Liver (tissue), 8 donors: ENCODE measurements at regions not wholly inside any gene's neighbourhood (a gene's known extent, or its start where the extent isn't known, plus 50 kb on each side); places are given as distances from the start of the nearest gene placed in this dataset.

Experiments used
- DNase-seq: peaks from one replicate; pipeline ENCODE4 v3.0.0-alpha.2; 2017; ENCODE audit warnings: low spot score
- H3K27ac ChIP-seq, 2 donors: one replicate each; pipeline ENCODE4 v1.7.0; 2013; ENCODE audit warnings: inconsistent platforms in 2 of 2, low read length in 2 of 2, control low read depth in 1 of 2, low read depth in 1 of 2, mild to moderate bottlenecking in 1 of 2
- H3K27me3 ChIP-seq, 4 donors: one replicate each; pipeline versions ENCODE4 v1.6.1 to v1.7.0; 2013; ENCODE audit warnings: low read length in 3 of 4, inconsistent platforms in 1 of 4, mild to moderate bottlenecking in 1 of 4, moderate library complexity in 1 of 4; ENCODE audit not compliant: control insufficient read depth in 4 of 4, insufficient read depth in 4 of 4
- H3K36me3 ChIP-seq, 4 donors: one replicate each; pipeline versions ENCODE4 v1.6.1 to v1.7.0; 2013; ENCODE audit warnings: low read length in 3 of 4, mild to moderate bottlenecking in 3 of 4, low read depth in 1 of 4, moderate library complexity in 1 of 4; ENCODE audit not compliant: control insufficient read depth in 4 of 4, insufficient read depth in 3 of 4
- H3K4me1 ChIP-seq, 4 donors: one replicate each; pipeline versions ENCODE4 v1.6.1 to v1.7.0; 2013; ENCODE audit warnings: low read length in 3 of 4, mild to moderate bottlenecking in 3 of 4, moderate library complexity in 1 of 4; ENCODE audit not compliant: control insufficient read depth in 4 of 4, insufficient read depth in 4 of 4
- H3K4me3 ChIP-seq, 3 donors: one replicate each; pipeline versions ENCODE4 v1.6.1 to v1.7.0; 2013; ENCODE audit warnings: low read length in 3 of 3, control low read depth in 1 of 3, low read depth in 1 of 3, mild to moderate bottlenecking in 1 of 3
- H3K9ac ChIP-seq, 2 donors: one replicate each; pipeline ENCODE4 v1.7.0; 2013; ENCODE audit warnings: low read length in 2 of 2, mild to moderate bottlenecking in 2 of 2, moderate library complexity in 2 of 2, control low read depth in 1 of 2, low read depth in 1 of 2
- H3K9me3 ChIP-seq, 4 donors: one replicate each; pipeline versions ENCODE4 v1.6.1 to v1.7.0; 2013; ENCODE audit warnings: low read length in 3 of 4; ENCODE audit not compliant: control insufficient read depth in 4 of 4
- ATF3 ChIP-seq: IDR thresholded peaks from 2 replicates; pipeline ENCODE4 v1.6.1; 2016; ENCODE audit warnings: antibody characterized with exemption
- EGR1 ChIP-seq, 2 donors: IDR thresholded peaks; 2 replicates each; pipeline ENCODE4 v1.6.1; 2016 to 2018; ENCODE audit warnings: antibody characterized with exemption in 2 of 2, low read depth in 2 of 2
- FOXA1 ChIP-seq: IDR thresholded peaks from 2 replicates; pipeline ENCODE4 v1.6.1; 2016; ENCODE audit warnings: antibody characterized with exemption
- FOXA2 ChIP-seq: IDR thresholded peaks from 2 replicates; pipeline ENCODE4 v1.6.1; 2016; ENCODE audit warnings: antibody characterized with exemption
- GABPA ChIP-seq, 2 donors: IDR thresholded peaks in 1 of 2; conservative IDR thresholded peaks in 1 of 2; 2 replicates each; pipeline ENCODE4 v1.6.1; 2016; ENCODE audit warnings: antibody characterized with exemption in 2 of 2, mild to moderate bottlenecking in 1 of 2, moderate library complexity in 1 of 2
- HNF4A ChIP-seq, 2 donors: conservative IDR thresholded peaks; 2 replicates each; pipeline ENCODE4 v1.6.1; 2016; ENCODE audit warnings: antibody characterized with exemption in 2 of 2, mild to moderate bottlenecking in 2 of 2
- HNF4G ChIP-seq: IDR thresholded peaks from 2 replicates; pipeline ENCODE4 v1.6.1; 2016; ENCODE audit warnings: antibody characterized with exemption
- JUND ChIP-seq, 2 donors: IDR thresholded peaks; 2 replicates each; pipeline ENCODE4 v1.6.1; 2016; ENCODE audit warnings: antibody characterized with exemption in 2 of 2
- NR2F2 ChIP-seq: IDR thresholded peaks from 2 replicates; pipeline ENCODE4 v1.6.1; 2016; ENCODE audit warnings: antibody characterized with exemption
- RAD21 ChIP-seq, 2 donors: IDR thresholded peaks; 2 replicates each; pipeline ENCODE4 v1.6.1; 2016; ENCODE audit warnings: antibody characterized with exemption in 2 of 2, mild to moderate bottlenecking in 2 of 2
- RXRA ChIP-seq, 2 donors: IDR thresholded peaks; 2 replicates each; pipeline ENCODE4 v1.6.1; 2017 to 2018; ENCODE audit warnings: antibody characterized with exemption in 2 of 2, mild to moderate bottlenecking in 1 of 2
- SP1 ChIP-seq: IDR thresholded peaks from 2 replicates; pipeline ENCODE4 v1.6.1; 2018; ENCODE audit warnings: antibody characterized with exemption, mild to moderate bottlenecking
- TAF1 ChIP-seq: conservative IDR thresholded peaks from 2 replicates; pipeline ENCODE4 v1.6.1; 2016; ENCODE audit warnings: antibody characterized with exemption, mild to moderate bottlenecking
- YY1 ChIP-seq: IDR thresholded peaks from 2 replicates; pipeline ENCODE4 v1.6.1; 2016; ENCODE audit warnings: antibody characterized with exemption, mild to moderate bottlenecking
- WGBS: extraction: QIAGEN DNeasy Blood & Tissue Kit; methylation state at CpG from one replicate; pipeline ENCODE4 v1.1.7; 2013; 5-methylcytosine and 5-hydroxymethylcytosine counted together
- TF ChIP-seq, protein P1 (sequence below): IDR thresholded peaks from 2 replicates; pipeline ENCODE4 v1.6.1; 2016; ENCODE audit warnings: antibody characterized with exemption
- TF ChIP-seq, protein P2 (sequence below): IDR thresholded peaks from 2 replicates; pipeline ENCODE4 v1.6.1; 2016; ENCODE audit warnings: antibody characterized with exemption, mild to moderate bottlenecking
- TF ChIP-seq, protein P3 (sequence below): IDR thresholded peaks from 2 replicates; pipeline ENCODE4 v1.6.1; 2016; ENCODE audit warnings: antibody characterized with exemption
- TF ChIP-seq, protein P4 (sequence below): fragments of 150-350 bp; IDR thresholded peaks from 2 replicates; pipeline ENCODE4 v1.5.1; 2017; ENCODE audit warnings: improper control_type of control experiment, low read depth, low read length; ENCODE audit not compliant: missing input control
- donor health status: healthy.
- donor health status: healthy.
- donor health status: healthy.
- donor health status: healthy.
- donor health status: healthy.

DNA sequence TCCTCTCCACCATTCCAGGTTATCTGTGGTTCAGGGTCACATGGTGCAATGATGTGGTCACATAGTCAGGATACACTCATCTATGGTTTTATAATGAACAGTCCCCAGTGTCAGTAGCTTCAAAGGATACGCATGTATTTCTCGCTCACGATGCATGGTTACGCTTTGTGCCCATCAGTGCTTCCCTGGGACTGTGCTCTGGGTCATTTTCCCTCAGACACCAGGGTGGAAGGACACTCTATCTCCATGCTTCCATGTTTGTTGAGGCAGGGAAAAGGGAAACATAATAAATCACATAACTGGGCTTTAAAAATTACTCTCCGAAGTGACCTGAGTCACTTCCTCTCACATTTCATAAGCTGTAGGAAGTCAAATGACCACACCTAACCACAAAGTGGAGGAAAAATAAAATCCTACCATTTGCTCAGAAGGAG is 394.8 kb upstream of the NOX3 start:
- no peaks in the 10 kb centered on the region for H3K27me3 ChIP-seq
- no peak overlapping the region for H3K9ac ChIP-seq
- H3K4me1 ChIP-seq: no peaks in the 10 kb centered on the region
- DNase-seq: no peak
- TF ChIP-seq RAD21 (IDR thresholded peaks at IDR 0.05) (no peak), EGR1 (IDR thresholded peaks at IDR 0.05; ENCODE audit: low read depth in 2 of 2) (no peak), TAF1 (no peak), ATF3 (no peak), JUND (IDR thresholded peaks at IDR 0.05) (no peak), GABPA (IDR thresholded peaks at IDR 0.05 in 1 of 2, conservative IDR thresholded peaks at IDR 0.05 in 1 of 2) (no peak), HNF4A (conservative IDR thresholded peaks at IDR 0.05) (no peak), SP1 (no peak), FOXA2 (no peak), RXRA (IDR thresholded peaks at IDR 0.05) (no peak), FOXA1 (no peak), NR2F2 (no peak)
- TF ChIP-seq, protein P1, sequence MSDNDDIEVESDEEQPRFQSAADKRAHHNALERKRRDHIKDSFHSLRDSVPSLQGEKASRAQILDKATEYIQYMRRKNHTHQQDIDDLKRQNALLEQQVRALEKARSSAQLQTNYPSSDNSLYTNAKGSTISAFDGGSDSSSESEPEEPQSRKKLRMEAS: no peak
- TF ChIP-seq, protein P2, sequence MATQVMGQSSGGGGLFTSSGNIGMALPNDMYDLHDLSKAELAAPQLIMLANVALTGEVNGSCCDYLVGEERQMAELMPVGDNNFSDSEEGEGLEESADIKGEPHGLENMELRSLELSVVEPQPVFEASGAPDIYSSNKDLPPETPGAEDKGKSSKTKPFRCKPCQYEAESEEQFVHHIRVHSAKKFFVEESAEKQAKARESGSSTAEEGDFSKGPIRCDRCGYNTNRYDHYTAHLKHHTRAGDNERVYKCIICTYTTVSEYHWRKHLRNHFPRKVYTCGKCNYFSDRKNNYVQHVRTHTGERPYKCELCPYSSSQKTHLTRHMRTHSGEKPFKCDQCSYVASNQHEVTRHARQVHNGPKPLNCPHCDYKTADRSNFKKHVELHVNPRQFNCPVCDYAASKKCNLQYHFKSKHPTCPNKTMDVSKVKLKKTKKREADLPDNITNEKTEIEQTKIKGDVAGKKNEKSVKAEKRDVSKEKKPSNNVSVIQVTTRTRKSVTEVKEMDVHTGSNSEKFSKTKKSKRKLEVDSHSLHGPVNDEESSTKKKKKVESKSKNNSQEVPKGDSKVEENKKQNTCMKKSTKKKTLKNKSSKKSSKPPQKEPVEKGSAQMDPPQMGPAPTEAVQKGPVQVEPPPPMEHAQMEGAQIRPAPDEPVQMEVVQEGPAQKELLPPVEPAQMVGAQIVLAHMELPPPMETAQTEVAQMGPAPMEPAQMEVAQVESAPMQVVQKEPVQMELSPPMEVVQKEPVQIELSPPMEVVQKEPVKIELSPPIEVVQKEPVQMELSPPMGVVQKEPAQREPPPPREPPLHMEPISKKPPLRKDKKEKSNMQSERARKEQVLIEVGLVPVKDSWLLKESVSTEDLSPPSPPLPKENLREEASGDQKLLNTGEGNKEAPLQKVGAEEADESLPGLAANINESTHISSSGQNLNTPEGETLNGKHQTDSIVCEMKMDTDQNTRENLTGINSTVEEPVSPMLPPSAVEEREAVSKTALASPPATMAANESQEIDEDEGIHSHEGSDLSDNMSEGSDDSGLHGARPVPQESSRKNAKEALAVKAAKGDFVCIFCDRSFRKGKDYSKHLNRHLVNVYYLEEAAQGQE: no peak
- TF ChIP-seq, protein P3, sequence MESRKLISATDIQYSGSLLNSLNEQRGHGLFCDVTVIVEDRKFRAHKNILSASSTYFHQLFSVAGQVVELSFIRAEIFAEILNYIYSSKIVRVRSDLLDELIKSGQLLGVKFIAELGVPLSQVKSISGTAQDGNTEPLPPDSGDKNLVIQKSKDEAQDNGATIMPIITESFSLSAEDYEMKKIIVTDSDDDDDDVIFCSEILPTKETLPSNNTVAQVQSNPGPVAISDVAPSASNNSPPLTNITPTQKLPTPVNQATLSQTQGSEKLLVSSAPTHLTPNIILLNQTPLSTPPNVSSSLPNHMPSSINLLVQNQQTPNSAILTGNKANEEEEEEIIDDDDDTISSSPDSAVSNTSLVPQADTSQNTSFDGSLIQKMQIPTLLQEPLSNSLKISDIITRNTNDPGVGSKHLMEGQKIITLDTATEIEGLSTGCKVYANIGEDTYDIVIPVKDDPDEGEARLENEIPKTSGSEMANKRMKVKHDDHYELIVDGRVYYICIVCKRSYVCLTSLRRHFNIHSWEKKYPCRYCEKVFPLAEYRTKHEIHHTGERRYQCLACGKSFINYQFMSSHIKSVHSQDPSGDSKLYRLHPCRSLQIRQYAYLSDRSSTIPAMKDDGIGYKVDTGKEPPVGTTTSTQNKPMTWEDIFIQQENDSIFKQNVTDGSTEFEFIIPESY: no peak
- H3K4me3 ChIP-seq: no peak overlapping the region
- no peaks in the 10 kb centered on the region for H3K9me3 ChIP-seq
- WGBS: 87% methylated on average over 5 of the region's 5 CpGs
- no peaks in the 10 kb centered on the region for H3K36me3 ChIP-seq
- no peak overlapping the region for H3K27ac ChIP-seq

GRCh38 chr6:155847711-155848110 is 392.1 kb upstream of the NOX3 start:
- Histone ChIP-seq H3K4me3 (no peak overlapping the region), H3K27me3 (no peaks in the 10 kb centered on the region), H3K4me1 (no peaks in the 10 kb centered on the region), H3K9me3 (peaks cover 0 to 3% (median 0%) of the 10 kb centered on the region in 4 donors), H3K9ac (no peak overlapping the region), H3K36me3 (no peaks in the 10 kb centered on the region), H3K27ac (no peak overlapping the region)
- DNase-seq: no peak
- TF ChIP-seq YY1 (no peak), EGR1 (IDR thresholded peaks at IDR 0.05; ENCODE audit: low read depth in 2 of 2) (no peak), JUND (IDR thresholded peaks at IDR 0.05) (no peak), RXRA (IDR thresholded peaks at IDR 0.05) (no peak), RAD21 (IDR thresholded peaks at IDR 0.05) (no peak), HNF4G (no peak), SP1 (no peak), FOXA2 (no peak), HNF4A (conservative IDR thresholded peaks at IDR 0.05) (no peak)
- TF ChIP-seq, protein P4, sequence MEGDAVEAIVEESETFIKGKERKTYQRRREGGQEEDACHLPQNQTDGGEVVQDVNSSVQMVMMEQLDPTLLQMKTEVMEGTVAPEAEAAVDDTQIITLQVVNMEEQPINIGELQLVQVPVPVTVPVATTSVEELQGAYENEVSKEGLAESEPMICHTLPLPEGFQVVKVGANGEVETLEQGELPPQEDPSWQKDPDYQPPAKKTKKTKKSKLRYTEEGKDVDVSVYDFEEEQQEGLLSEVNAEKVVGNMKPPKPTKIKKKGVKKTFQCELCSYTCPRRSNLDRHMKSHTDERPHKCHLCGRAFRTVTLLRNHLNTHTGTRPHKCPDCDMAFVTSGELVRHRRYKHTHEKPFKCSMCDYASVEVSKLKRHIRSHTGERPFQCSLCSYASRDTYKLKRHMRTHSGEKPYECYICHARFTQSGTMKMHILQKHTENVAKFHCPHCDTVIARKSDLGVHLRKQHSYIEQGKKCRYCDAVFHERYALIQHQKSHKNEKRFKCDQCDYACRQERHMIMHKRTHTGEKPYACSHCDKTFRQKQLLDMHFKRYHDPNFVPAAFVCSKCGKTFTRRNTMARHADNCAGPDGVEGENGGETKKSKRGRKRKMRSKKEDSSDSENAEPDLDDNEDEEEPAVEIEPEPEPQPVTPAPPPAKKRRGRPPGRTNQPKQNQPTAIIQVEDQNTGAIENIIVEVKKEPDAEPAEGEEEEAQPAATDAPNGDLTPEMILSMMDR: no peak
- TF ChIP-seq, protein P1: no peak
- 56% methylated on average over 5 of the region's 5 CpGs for WGBS
